NCI-H510A (cell line): ENCODE measurements at regions not wholly inside any gene's neighbourhood (a gene's known extent, or its start where the extent isn't known, plus 50 kb on each side); places are given as distances from the start of the nearest gene placed in this dataset.

Experiments
- DNase-seq: peaks from one replicate; lab custom pipeline; 2025; lab: John Stamatoyannopoulos, UW

- DNase-seq = no peak
These were observed 912.2 kb upstream of the PIK3C3 start for GRCh38 chr18:41042866-41043265.

- no peak for DNase-seq
These were observed 917.0 kb upstream of the PIK3C3 start for GRCh38 chr18:41038071-41038470.

DNA sequence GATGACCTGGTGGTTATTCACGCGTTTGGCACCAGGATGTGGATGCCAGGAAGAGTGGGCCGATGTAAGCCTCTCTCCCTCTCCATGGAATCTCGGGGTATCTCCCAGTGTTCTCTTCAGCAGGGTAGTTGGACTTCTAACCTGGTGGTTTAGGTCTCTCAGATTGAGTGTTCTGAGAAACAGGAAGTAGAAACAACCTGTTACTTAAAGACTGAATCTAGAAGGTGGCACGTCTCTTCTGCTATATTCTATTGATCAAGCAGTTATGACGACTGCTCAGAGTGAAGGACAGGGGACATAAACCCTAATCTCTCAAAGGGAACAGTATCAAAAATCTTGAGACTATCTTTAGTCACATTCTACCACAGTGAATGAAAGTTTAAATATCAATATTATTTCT is 918.7 kb upstream of the PIK3C3 start:
- DNase-seq = no peak

- DNase-seq = no peak
These were observed 920.6 kb upstream of the PIK3C3 start for GRCh38 chr18:41034413-41034812.

DNA sequence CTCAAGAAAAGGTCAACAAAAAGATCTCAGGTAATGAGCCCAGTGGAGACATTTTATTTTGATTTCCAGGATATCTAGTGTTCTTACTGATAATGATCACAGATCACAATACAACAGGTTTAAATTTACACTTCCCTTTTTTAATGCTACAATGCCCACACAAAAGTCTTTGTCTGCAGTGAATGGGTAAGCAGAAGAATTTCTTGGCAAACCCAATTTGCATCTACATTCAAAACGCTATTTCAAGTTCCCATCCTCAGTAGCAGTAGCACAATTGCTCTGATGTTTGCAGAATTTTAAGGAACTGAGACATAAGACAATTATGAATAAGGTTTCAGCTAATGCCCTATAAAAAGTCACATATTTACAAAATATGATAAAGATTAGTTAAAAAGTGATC is 929.4 kb upstream of the PIK3C3 start:
- DNase-seq = no peak

GRCh38 chr18:41024792-41025191 is 930.2 kb upstream of the PIK3C3 start:
- no peak for DNase-seq

- no peak for DNase-seq
These were observed 932.5 kb upstream of the PIK3C3 start for GRCh38 chr18:41022484-41022883.

DNA sequence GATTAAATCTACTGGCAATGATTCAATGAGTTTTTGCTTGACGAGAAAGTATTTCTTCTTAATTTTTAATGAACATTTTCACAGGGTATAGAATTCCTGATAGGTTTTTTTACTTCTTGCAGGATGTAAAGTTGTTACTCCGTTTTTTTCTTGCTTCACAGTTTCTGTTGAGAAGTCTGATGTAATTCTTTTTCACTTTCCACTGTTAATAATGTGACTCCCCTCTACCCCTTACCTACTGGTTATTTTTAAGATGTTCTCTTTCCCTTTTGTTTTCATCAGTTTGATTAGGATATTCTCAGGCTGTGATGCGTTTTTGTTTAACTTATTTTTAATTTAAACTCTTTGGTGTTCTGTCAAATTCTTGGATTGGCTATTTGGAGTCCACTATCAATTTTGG is 933.9 kb upstream of the PIK3C3 start:
- no peak for DNase-seq

GRCh38 chr18:41012194-41012593 is 942.8 kb upstream of the PIK3C3 start:
- no peak for DNase-seq

- DNase-seq = no peak
These were observed 945.1 kb upstream of the PIK3C3 start for GRCh38 chr18:41009926-41010325.

DNA sequence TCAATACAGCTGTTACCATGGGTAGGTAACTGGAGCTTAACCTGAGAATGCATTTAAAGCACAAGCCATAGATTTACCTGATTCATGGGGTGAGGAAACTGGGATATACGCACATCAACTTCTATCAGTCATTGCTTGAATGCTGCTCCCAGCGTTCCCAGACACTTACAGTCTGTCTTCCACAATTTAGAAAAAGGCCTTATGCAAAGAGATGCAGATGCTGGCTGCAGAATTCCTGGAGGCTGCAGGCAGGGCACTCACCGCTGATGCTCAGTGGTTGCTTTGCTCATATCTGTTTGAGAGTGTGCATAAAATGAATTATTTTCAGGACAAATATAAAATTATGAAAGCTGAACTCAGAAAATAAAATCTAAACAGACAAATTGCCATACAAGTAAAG is 950.7 kb upstream of the PIK3C3 start:
- no peak for DNase-seq

GRCh38 chr18:40995529-40995928 is 959.5 kb upstream of the PIK3C3 start:
- no peak for DNase-seq

GRCh38 chr18:40993363-40993762 is 961.7 kb upstream of the PIK3C3 start:
- no peak for DNase-seq

- no peak for DNase-seq
These were observed 967.5 kb upstream of the PIK3C3 start for GRCh38 chr18:40987581-40987980.

- DNase-seq = no peak
These were observed 969.6 kb upstream of the PIK3C3 start for GRCh38 chr18:40985436-40985835.

DNA sequence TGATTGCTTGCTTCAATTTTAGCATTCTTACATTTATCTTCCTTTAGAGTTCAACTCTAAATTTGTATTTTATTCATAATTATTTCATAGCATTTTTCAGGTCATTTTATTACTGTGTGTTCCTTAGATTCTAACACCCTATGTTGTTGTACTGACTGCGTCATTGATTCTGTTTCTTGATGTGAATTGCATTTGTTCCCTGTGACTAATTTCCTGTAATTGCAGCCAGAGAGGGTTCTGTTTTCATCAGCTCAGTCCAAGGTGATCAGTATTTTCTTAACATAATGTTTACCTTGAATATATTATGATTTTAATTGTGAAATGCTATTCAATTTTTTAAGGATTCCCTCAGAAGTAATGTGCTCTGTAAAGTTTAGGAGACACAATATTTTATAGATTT is 970.2 kb upstream of the PIK3C3 start:
- DNase-seq = no peak

DNA sequence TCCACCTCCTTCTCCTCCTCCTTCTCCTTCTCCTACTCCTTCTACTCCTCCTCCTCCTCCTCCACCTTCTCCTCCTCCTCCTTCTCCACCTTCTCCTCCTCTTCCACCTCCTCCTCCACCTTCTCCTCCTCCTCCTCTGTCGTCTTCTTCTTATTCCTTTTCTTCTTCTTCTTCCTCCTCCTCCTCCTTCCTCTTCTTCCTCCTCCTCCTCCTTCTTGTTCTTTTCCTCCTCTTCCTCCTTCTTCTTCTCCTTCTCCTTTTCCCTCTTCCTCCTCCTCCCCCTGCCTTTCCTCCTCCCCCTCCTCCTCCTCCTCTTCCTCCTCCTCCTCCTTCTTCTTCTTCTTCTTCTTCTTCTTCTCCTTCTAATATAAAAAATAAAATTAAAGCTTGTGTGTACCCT is 971.2 kb upstream of the PIK3C3 start:
- DNase-seq = no peak

- DNase-seq = no peak
These were observed 974.9 kb upstream of the PIK3C3 start for GRCh38 chr18:40980171-40980570.

DNA sequence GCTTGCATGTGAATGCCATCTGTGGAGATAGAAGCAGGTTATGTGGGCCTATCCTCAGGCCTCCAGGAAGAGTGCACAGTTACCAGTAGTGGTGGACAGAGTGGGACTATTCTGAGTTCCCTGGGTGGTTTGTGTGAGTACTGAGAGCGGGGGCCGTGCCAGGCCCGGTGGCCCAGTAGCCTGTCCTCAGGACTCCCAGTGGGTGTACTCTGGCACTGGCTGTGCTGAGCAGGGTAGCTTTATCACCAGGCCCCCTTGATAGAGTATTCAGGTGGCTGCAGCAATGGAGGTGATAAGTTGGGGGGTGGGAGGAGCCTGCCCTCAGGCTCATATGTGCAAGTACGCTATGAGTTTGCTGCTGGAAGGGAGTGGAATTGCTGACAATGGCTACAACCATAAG is 979.0 kb upstream of the PIK3C3 start:
- DNase-seq = no peak

DNA sequence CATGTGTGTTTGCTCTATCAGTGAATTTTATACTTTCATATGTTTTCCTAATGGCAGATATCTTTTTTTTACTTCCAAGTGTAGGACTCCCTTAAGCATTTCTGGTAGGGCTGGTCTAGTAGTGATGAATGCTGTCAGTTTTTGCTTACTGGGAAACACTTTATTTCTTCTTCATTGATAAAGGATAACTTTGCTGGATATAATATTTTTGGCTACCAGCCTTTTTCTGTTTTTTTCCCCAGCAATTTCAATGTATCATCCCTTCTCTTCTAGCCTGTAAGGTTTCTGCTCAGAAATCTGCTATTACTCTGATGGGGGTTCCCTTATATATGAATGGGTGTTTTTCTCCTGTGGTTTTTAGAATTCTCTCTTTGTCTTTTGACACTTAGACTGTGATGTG is 980.6 kb upstream of the PIK3C3 start:
- DNase-seq = no peak

DNA sequence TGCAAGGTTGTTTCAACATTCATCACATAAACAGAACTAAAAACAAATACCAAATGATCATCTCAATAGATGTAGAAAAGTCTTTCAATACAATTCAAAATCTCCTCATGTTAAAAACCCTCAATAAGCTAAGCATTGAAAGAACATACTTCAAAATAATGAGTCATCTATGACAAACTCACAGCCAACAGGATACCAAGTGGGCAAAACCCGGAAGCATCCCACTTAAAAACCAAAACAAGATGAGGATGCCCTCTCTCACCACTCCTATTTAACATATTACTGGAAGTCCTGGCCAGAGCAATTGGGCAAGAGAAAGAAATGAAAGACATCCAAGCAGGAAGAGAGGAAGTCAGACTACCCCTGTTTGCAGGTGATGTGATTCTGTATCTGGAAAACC is 992.2 kb upstream of the PIK3C3 start:
- no peak for DNase-seq

GRCh38 chr18:40957533-40958070 is 997.4 kb upstream of the PIK3C3 start:
- DNase-seq = no peak

DNA sequence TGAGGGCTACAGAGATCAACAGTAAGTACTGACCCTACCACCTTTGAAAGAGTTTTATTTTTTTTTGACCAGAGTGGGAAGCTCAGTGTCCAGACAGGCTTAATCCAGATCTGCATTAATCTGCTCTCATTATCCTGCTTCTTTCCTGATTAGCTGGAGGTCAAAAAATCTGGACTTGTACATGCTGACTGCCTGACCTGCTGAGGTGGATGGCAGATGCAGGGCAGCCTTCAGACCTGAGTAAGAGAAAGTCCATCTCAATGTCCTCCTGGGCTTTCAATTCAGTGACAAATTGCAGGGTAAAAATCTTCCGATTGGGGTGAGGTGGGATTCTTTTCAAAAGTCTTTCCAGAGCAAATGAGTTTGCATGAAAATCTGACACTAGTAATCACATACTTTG is 998.8 kb upstream of the PIK3C3 start:
- no peak for DNase-seq

GRCh38 chr18:40955351-40955750 is 999.7 kb upstream of the PIK3C3 start:
- no peak for DNase-seq
